Prostate gland (tissue), 2 donors: ENCODE measurements at regions not wholly inside any gene's neighbourhood (a gene's known extent, or its start where the extent isn't known, plus 50 kb on each side); places are given as distances from the start of the nearest gene placed in this dataset.

Source experiments
- DNase-seq: peaks from one replicate; pipeline ENCODE4 v3.0.0-alpha.2; 2019; ENCODE audit warnings: low spot score
- H3K27ac ChIP-seq, 2 donors: fragments of 200-600 bp; sonication (generic); 2 replicates each; pipeline ENCODE4 v1.5.1; 2017 to 2019
- H3K27me3 ChIP-seq: fragments of 200-600 bp; sonication (generic); replicated peaks from 2 replicates; pipeline ENCODE4 v1.5.1; 2019; ENCODE audit not compliant: insufficient read depth
- H3K36me3 ChIP-seq, 2 donors: fragments of 200-600 bp; sonication (generic); 1 replicate in 1 of 2; 2 replicates in 1 of 2; pipeline versions ENCODE4 v1.5.1 to v1.8.1; 2017 to 2019
- H3K4me1 ChIP-seq: fragments of 200-600 bp; sonication (generic); replicated peaks from 2 replicates; pipeline ENCODE4 v1.5.1; 2019
- H3K4me3 ChIP-seq, 2 donors: fragments of 200-600 bp; sonication (generic); 2 replicates each; pipeline ENCODE4 v1.5.1; 2017 to 2019
- H3K9me3 ChIP-seq: fragments of 200-600 bp; sonication (generic); 2 replicates; pipeline ENCODE4 v1.5.1; 2017
- CTCF ChIP-seq, 4 experiments: fragments of 200-600 bp in 2 of 4; fragments of 450-650 bp in 2 of 4; sonication (generic) in 2 of 4; IDR thresholded peaks; 1 replicate in 3 of 4; 2 replicates in 1 of 4; pipeline ENCODE4 v1.5.1; 2016 to 2019; ENCODE audit warnings: antibody characterized with exemption in 4 of 4, mild to moderate bottlenecking in 2 of 4, moderate library complexity in 2 of 4
- POLR2A ChIP-seq: fragments of 450-650 bp; IDR thresholded peaks from one replicate; pipeline ENCODE4 v1.6.1; 2016; ENCODE audit warnings: antibody characterized with exemption, mild to moderate bottlenecking
- POLR2AphosphoS5 ChIP-seq: sonication (generic); formaldehyde crosslinking; IDR thresholded peaks from one replicate; pipeline ENCODE4 v1.6.1; 2017; ENCODE audit warnings: antibody characterized with exemption
- WGBS: methylation state at CpG from one replicate; pipeline ENCODE4 v1.1.5; 2018; 5-methylcytosine and 5-hydroxymethylcytosine counted together
- intact Hi-C: fragments of 100-400 bp; cut with DNase I; formaldehyde crosslinking; loops from one replicate; pipeline ENCODE4 v1.14.2; 2022

GRCh38 chr1:235043234-235043633 is 85.4 kb downstream of the TOMM20 start:
- Histone ChIP-seq H3K36me3 (no peaks in the 10 kb centered on the region), H3K27me3 (no peaks in the 10 kb centered on the region), H3K4me3 (no peak overlapping the region), H3K9me3 (no peaks in the 10 kb centered on the region), H3K27ac (no peak overlapping the region), H3K4me1 (no peaks in the 10 kb centered on the region)
- no peak for DNase-seq
- 95% methylated on average over 3 of the region's 3 CpGs for WGBS
- TF ChIP-seq POLR2AphosphoS5 (no peak), CTCF (IDR thresholded peaks at IDR 0.05) (no peak)
- intact Hi-C loops = no loop called here

DNA sequence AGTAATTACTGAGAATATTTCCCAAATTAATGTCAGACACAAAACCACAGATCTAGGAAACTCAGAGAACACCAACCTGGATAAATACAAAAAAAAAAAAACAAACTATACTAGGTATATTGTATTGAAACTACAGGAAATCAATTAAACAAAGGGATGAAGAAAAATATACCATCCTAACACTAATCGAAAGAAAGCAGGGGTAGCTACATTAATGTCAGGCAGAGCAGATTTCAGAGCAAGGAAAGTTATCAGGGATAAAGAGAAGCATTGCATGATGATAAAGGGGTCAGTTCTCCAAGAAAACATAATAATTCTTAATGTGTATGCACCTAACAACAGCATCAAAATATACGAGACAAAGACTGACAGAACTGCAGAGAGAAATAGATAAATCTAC is 89.9 kb downstream of the TOMM20 start:
- no peaks in the 10 kb centered on the region for H3K36me3 ChIP-seq
- no peak for DNase-seq
- no peaks in the 10 kb centered on the region for H3K4me1 ChIP-seq
- TF ChIP-seq POLR2A = no peak
- TF ChIP-seq POLR2AphosphoS5 = no peak
- H3K27ac ChIP-seq = no peak overlapping the region
- no peaks in the 10 kb centered on the region for H3K9me3 ChIP-seq
- WGBS = 94% methylated on average over 2 of the region's 2 CpGs
- H3K27me3 ChIP-seq = no peaks in the 10 kb centered on the region
- H3K4me3 ChIP-seq = no peak overlapping the region
- intact Hi-C loops = no loop called here

- Histone ChIP-seq H3K27me3 (no peaks in the 10 kb centered on the region), H3K27ac (no peak overlapping the region), H3K4me1 (no peaks in the 10 kb centered on the region), H3K4me3 (no peak overlapping the region), H3K36me3 (no peaks in the 10 kb centered on the region), H3K9me3 (no peaks in the 10 kb centered on the region)
- DNase-seq = no peak
- TF ChIP-seq POLR2AphosphoS5 = no peak
- no peak for TF ChIP-seq CTCF (IDR thresholded peaks at IDR 0.05)
- TF ChIP-seq POLR2A = no peak
- 92% methylated on average over 2 of the region's 2 CpGs for WGBS
- intact Hi-C loops = no loop called here
Observed at GRCh38 chr1:235035928-235036327, 92.7 kb downstream of the TOMM20 start.

GRCh38 chr1:235030919-235031596 is 97.6 kb downstream of the TOMM20 start:
- TF ChIP-seq POLR2A (no peak), CTCF (IDR thresholded peaks at IDR 0.05) (no peak), POLR2AphosphoS5 (no peak)
- no peaks in the 10 kb centered on the region for H3K9me3 ChIP-seq
- no peak overlapping the region for H3K27ac ChIP-seq
- intact Hi-C loops = no loop called here
- no peaks in the 10 kb centered on the region for H3K27me3 ChIP-seq
- 71% methylated on average over 7 of the region's 7 CpGs for WGBS
- H3K4me3 ChIP-seq = no peak overlapping the region
- no peak for DNase-seq
- no peaks in the 10 kb centered on the region for H3K36me3 ChIP-seq
- no peaks in the 10 kb centered on the region for H3K4me1 ChIP-seq

GRCh38 chr1:235027862-235028250 is 100.8 kb downstream of the TOMM20 start:
- H3K27me3 ChIP-seq = no peaks in the 10 kb centered on the region
- intact Hi-C loops = no loop called here
- WGBS = 97% methylated on average over 8 of the region's 9 CpGs
- H3K36me3 ChIP-seq = no peaks in the 10 kb centered on the region
- no peaks in the 10 kb centered on the region for H3K4me1 ChIP-seq
- no peak overlapping the region for H3K27ac ChIP-seq
- DNase-seq = no peak
- no peak for TF ChIP-seq POLR2A
- TF ChIP-seq POLR2AphosphoS5 = no peak
- TF ChIP-seq CTCF (IDR thresholded peaks at IDR 0.05) = no peak
- H3K4me3 ChIP-seq = no peak overlapping the region
- H3K9me3 ChIP-seq = no peaks in the 10 kb centered on the region
